ENCODE measurements at regions not wholly inside any gene's neighbourhood (a gene's known extent, or its start where the extent isn't known, plus 50 kb on each side); places are given as distances from the start of the nearest gene placed in this dataset.
"Not testable (repeated sequence)": the region's sequence is repeated elsewhere in the genome, so short reads cannot be mapped to it uniquely, and the experiment has no call there.

- no CpG with 5 or more reads among the region's 1 CpG for WGBS (ENCODE audit: insufficient coverage)
- Histone ChIP-seq H3K4me1 (ENCODE audit: control insufficient read depth in 1 of 2, extremely low read depth in 1 of 2, insufficient read depth in 2 of 2, low read length in 2 of 2) (no peaks in the 10 kb centered on the region), H3K4me3 (ENCODE audit: control insufficient read depth in 1 of 2, extremely low read depth in 1 of 2, low read length in 1 of 2) (no peak overlapping the region), H3K9me3 (no peaks in the 10 kb centered on the region), H3K27ac (ENCODE audit: low read length) (no peak overlapping the region), H3K27me3 (replicated peaks in 1 of 2; ENCODE audit: control insufficient read depth in 2 of 2, extremely low read depth in 1 of 2, insufficient read depth in 2 of 2, low read length in 1 of 2) (peaks cover 0 to 12% of the 10 kb centered on the region in 2 experiments), H3K36me3 (ENCODE audit: control insufficient read depth in 2 of 2, extremely low read depth in 1 of 2, insufficient read depth in 1 of 2, low read length in 1 of 2) (no peaks in the 10 kb centered on the region)
- ATAC-seq (replicated peaks in 1 of 4) (no peak), DNase-seq (no peak)
- no peaks in the 10 kb centered on the region for H3K4me1 Mint-ChIP-seq
- CTCF ChIA-PET: no interaction called here
- POLR2A ChIA-PET: no interaction called here
- H3K36me3 Mint-ChIP-seq: no peaks in the 10 kb centered on the region
- peaks cover 17 to 36% of the 10 kb centered on the region in 2 donors for H3K27me3 Mint-ChIP-seq
- peaks cover 0 to 3% (median 0%) of the 10 kb centered on the region in 3 donors for H3K9me3 Mint-ChIP-seq
- no peak overlapping the region for H3K4me3 Mint-ChIP-seq
- no peak overlapping the region for H3K27ac Mint-ChIP-seq
Observed at GRCh38 chr10:120105492-120105891, 213.0 kb downstream of the SEC23IP start.

- WGBS (ENCODE audit: insufficient coverage): 80% methylated on average over 1 of the region's 3 CpGs
- no peaks in the 10 kb centered on the region for H3K36me3 Mint-ChIP-seq
- H3K36me3 ChIP-seq (ENCODE audit: control insufficient read depth in 2 of 2, extremely low read depth in 1 of 2, insufficient read depth in 1 of 2, low read length in 1 of 2): no peaks in the 10 kb centered on the region
Observed at GRCh38 chr10:120108916-120109315, 216.4 kb downstream of the SEC23IP start.

DNA sequence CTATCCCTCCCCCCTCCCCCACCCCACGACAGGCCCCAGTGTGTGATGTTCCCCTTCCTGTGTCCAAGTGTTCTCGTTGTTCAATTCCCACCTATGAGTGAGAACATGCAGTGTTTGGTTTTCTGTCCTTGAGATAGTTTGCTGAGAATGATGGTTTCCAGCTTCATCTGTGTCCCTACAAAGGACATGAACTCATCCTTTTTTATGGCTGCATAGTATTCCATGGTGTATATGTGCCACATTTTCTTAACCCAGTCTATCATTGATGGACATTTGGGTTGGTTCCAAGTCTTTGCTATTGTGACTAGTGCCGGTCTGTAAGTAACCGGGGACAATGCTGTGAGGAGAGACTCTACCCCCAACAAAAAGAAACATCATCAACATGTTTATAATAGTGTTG lies 217.2 kb downstream of the SEC23IP start:
- H3K27ac Mint-ChIP-seq; H3K36me3 ChIP-seq (ENCODE audit: control insufficient read depth in 2 of 2, extremely low read depth in 1 of 2, insufficient read depth in 1 of 2, low read length in 1 of 2); H3K9me3 ChIP-seq; H3K4me3 ChIP-seq (ENCODE audit: control insufficient read depth in 1 of 2, extremely low read depth in 1 of 2, low read length in 1 of 2); DNase-seq; POLR2A ChIA-PET; H3K4me3 Mint-ChIP-seq; H3K4me1 Mint-ChIP-seq; CTCF ChIA-PET; H3K27me3 ChIP-seq (replicated peaks in 1 of 2; ENCODE audit: control insufficient read depth in 2 of 2, extremely low read depth in 1 of 2, insufficient read depth in 2 of 2, low read length in 1 of 2); H3K4me1 ChIP-seq (ENCODE audit: control insufficient read depth in 1 of 2, extremely low read depth in 1 of 2, insufficient read depth in 2 of 2, low read length in 2 of 2); H3K9me3 Mint-ChIP-seq; ATAC-seq (replicated peaks in 1 of 4); H3K36me3 Mint-ChIP-seq; H3K27ac ChIP-seq (ENCODE audit: low read length): not testable (repeated sequence)
- WGBS (ENCODE audit: insufficient coverage): no CpG with 5 or more reads among the region's 4 CpGs
- peaks cover under 1 to 19% of the 10 kb centered on the region in 2 donors for H3K27me3 Mint-ChIP-seq

More at GRCh38 chr10:120108916-120109315, 216.4 kb downstream of the SEC23IP start:
- POLR2A ChIA-PET: no interaction called here
- H3K27me3 ChIP-seq (replicated peaks in 1 of 2; ENCODE audit: control insufficient read depth in 2 of 2, extremely low read depth in 1 of 2, insufficient read depth in 2 of 2, low read length in 1 of 2): peaks cover 0 to 4% of the 10 kb centered on the region in 2 experiments
- CTCF ChIA-PET: no interaction called here
- H3K9me3 Mint-ChIP-seq: peaks cover 0 to 3% (median 0%) of the 10 kb centered on the region in 3 donors
- H3K9me3 ChIP-seq: no peaks in the 10 kb centered on the region
- H3K4me3 ChIP-seq (ENCODE audit: control insufficient read depth in 1 of 2, extremely low read depth in 1 of 2, low read length in 1 of 2): no peak overlapping the region
- no peaks in the 10 kb centered on the region for H3K4me1 Mint-ChIP-seq
- peaks cover 3 to 20% of the 10 kb centered on the region in 2 donors for H3K27me3 Mint-ChIP-seq
- no peak overlapping the region for H3K27ac ChIP-seq (ENCODE audit: low read length)
- no peak overlapping the region for H3K4me3 Mint-ChIP-seq
- DNase-seq: no peak
- H3K27ac Mint-ChIP-seq: no peak overlapping the region
- ATAC-seq (replicated peaks in 1 of 4): no peak
- no peaks in the 10 kb centered on the region for H3K4me1 ChIP-seq (ENCODE audit: control insufficient read depth in 1 of 2, extremely low read depth in 1 of 2, insufficient read depth in 2 of 2, low read length in 2 of 2)

GRCh38 chr10:120110196-120110595 lies 217.7 kb downstream of the SEC23IP start:
- Histone ChIP-seq H3K4me1 (ENCODE audit: control insufficient read depth in 1 of 2, extremely low read depth in 1 of 2, insufficient read depth in 2 of 2, low read length in 2 of 2) (no peaks in the 10 kb centered on the region), H3K4me3 (ENCODE audit: control insufficient read depth in 1 of 2, extremely low read depth in 1 of 2, low read length in 1 of 2) (no peak overlapping the region), H3K27me3 (replicated peaks in 1 of 2; ENCODE audit: control insufficient read depth in 2 of 2, extremely low read depth in 1 of 2, insufficient read depth in 2 of 2, low read length in 1 of 2) (no peaks in the 10 kb centered on the region), H3K36me3 (ENCODE audit: control insufficient read depth in 2 of 2, extremely low read depth in 1 of 2, insufficient read depth in 1 of 2, low read length in 1 of 2) (no peaks in the 10 kb centered on the region), H3K27ac (ENCODE audit: low read length) (no peak overlapping the region), H3K9me3 (no peaks in the 10 kb centered on the region)
- ChIA-PET POLR2A (no interaction called here), CTCF (no interaction called here)
- H3K36me3 Mint-ChIP-seq: no peaks in the 10 kb centered on the region
- H3K9me3 Mint-ChIP-seq: peaks cover 0 to 3% (median 0%) of the 10 kb centered on the region in 3 donors
- no CpG with 5 or more reads among the region's 1 CpG for WGBS (ENCODE audit: insufficient coverage)
- no peak for ATAC-seq (replicated peaks in 1 of 4)
- H3K4me3 Mint-ChIP-seq: no peak overlapping the region
- H3K27ac Mint-ChIP-seq: no peak overlapping the region
- peaks cover 5 to 20% of the 10 kb centered on the region in 2 donors for H3K27me3 Mint-ChIP-seq
- no peaks in the 10 kb centered on the region for H3K4me1 Mint-ChIP-seq
- DNase-seq: no peak

- Histone ChIP-seq H3K4me1 (ENCODE audit: control insufficient read depth in 1 of 2, extremely low read depth in 1 of 2, insufficient read depth in 2 of 2, low read length in 2 of 2) (no peaks in the 10 kb centered on the region), H3K36me3 (ENCODE audit: control insufficient read depth in 2 of 2, extremely low read depth in 1 of 2, insufficient read depth in 1 of 2, low read length in 1 of 2) (no peaks in the 10 kb centered on the region), H3K27me3 (replicated peaks in 1 of 2; ENCODE audit: control insufficient read depth in 2 of 2, extremely low read depth in 1 of 2, insufficient read depth in 2 of 2, low read length in 1 of 2) (no peaks in the 10 kb centered on the region), H3K27ac (ENCODE audit: low read length) (no peak overlapping the region), H3K4me3 (ENCODE audit: control insufficient read depth in 1 of 2, extremely low read depth in 1 of 2, low read length in 1 of 2) (no peak overlapping the region), H3K9me3 (no peaks in the 10 kb centered on the region)
- no peak overlapping the region for H3K27ac Mint-ChIP-seq
- POLR2A ChIA-PET: no interaction called here
- no peak for ATAC-seq (replicated peaks in 1 of 4)
- CTCF ChIA-PET: no interaction called here
- no peak for DNase-seq
- no peak overlapping the region for H3K4me3 Mint-ChIP-seq
- WGBS (ENCODE audit: insufficient coverage): no CpG with 5 or more reads among the region's 3 CpGs
- H3K27me3 Mint-ChIP-seq: peaks cover 8 to 21% of the 10 kb centered on the region in 2 donors
- H3K9me3 Mint-ChIP-seq: peaks cover 0 to 3% (median 0%) of the 10 kb centered on the region in 3 donors
- no peaks in the 10 kb centered on the region for H3K36me3 Mint-ChIP-seq
- H3K4me1 Mint-ChIP-seq: no peaks in the 10 kb centered on the region
Observed at GRCh38 chr10:120111628-120112027, 219.1 kb downstream of the SEC23IP start.

DNA sequence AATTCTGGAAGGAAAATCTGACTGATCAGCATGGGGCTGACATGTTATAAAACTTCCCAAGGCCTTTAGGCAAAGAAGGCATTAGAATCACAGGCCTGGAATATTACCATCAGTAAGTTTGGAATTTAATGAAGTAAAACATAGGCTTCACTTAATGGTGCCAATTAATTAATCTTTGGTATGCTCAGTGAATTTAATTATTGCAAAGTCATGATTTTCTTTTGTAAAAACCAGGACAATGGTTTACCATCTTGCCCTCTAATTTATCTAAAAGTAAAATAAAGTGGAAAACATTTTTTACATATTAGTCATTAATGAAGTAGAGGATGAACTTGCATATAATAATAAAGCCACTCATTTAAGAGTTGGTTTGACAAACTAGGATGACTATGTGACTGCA lies 220.3 kb downstream of the SEC23IP start:
- Histone ChIP-seq H3K27me3 (replicated peaks in 1 of 2; ENCODE audit: control insufficient read depth in 2 of 2, extremely low read depth in 1 of 2, insufficient read depth in 2 of 2, low read length in 1 of 2) (no peaks in the 10 kb centered on the region), H3K27ac (ENCODE audit: low read length) (no peak overlapping the region), H3K9me3 (no peaks in the 10 kb centered on the region), H3K36me3 (ENCODE audit: control insufficient read depth in 2 of 2, extremely low read depth in 1 of 2, insufficient read depth in 1 of 2, low read length in 1 of 2) (no peaks in the 10 kb centered on the region), H3K4me3 (ENCODE audit: control insufficient read depth in 1 of 2, extremely low read depth in 1 of 2, low read length in 1 of 2) (no peak overlapping the region), H3K4me1 (ENCODE audit: control insufficient read depth in 1 of 2, extremely low read depth in 1 of 2, insufficient read depth in 2 of 2, low read length in 2 of 2) (no peaks in the 10 kb centered on the region)
- peaks cover 0 to 3% (median 0%) of the 10 kb centered on the region in 3 donors for H3K9me3 Mint-ChIP-seq
- ATAC-seq (replicated peaks in 1 of 4) (no peak), DNase-seq (no peak)
- ChIA-PET CTCF (no interaction called here), POLR2A (no interaction called here)
- H3K27me3 Mint-ChIP-seq: peaks cover 8 to 21% of the 10 kb centered on the region in 2 donors
- H3K27ac Mint-ChIP-seq: no peak overlapping the region
- no peaks in the 10 kb centered on the region for H3K36me3 Mint-ChIP-seq
- H3K4me1 Mint-ChIP-seq: no peaks in the 10 kb centered on the region
- H3K4me3 Mint-ChIP-seq: no peak overlapping the region

- WGBS (ENCODE audit: insufficient coverage): 48% methylated on average over 4 of the region's 6 CpGs
- Histone ChIP-seq H3K4me3 (ENCODE audit: control insufficient read depth in 1 of 2, extremely low read depth in 1 of 2, low read length in 1 of 2) (no peak overlapping the region), H3K27me3 (replicated peaks in 1 of 2; ENCODE audit: control insufficient read depth in 2 of 2, extremely low read depth in 1 of 2, insufficient read depth in 2 of 2, low read length in 1 of 2) (peaks cover 0 to under 1% of the 10 kb centered on the region in 2 experiments), H3K27ac (ENCODE audit: low read length) (no peak overlapping the region), H3K9me3 (no peaks in the 10 kb centered on the region), H3K4me1 (ENCODE audit: control insufficient read depth in 1 of 2, extremely low read depth in 1 of 2, insufficient read depth in 2 of 2, low read length in 2 of 2) (no peaks in the 10 kb centered on the region), H3K36me3 (ENCODE audit: control insufficient read depth in 2 of 2, extremely low read depth in 1 of 2, insufficient read depth in 1 of 2, low read length in 1 of 2) (no peaks in the 10 kb centered on the region)
- CTCF ChIA-PET: no interaction called here
- POLR2A ChIA-PET: no interaction called here
- peaks cover 14 to 29% of the 10 kb centered on the region in 2 donors for H3K27me3 Mint-ChIP-seq
- H3K4me1 Mint-ChIP-seq: no peaks in the 10 kb centered on the region
- ATAC-seq (replicated peaks in 1 of 4): no peak
- H3K9me3 Mint-ChIP-seq: peaks cover 0 to 3% (median 3%) of the 10 kb centered on the region in 3 donors
- no peaks in the 10 kb centered on the region for H3K36me3 Mint-ChIP-seq
- no peak overlapping the region for H3K4me3 Mint-ChIP-seq
- DNase-seq: no peak
- H3K27ac Mint-ChIP-seq: no peak overlapping the region
Observed at GRCh38 chr10:120115959-120116358, 223.4 kb downstream of the SEC23IP start.
